SIG-M5 treated with dmso at 0.1 percent for 504 hours (cell line): ENCODE measurements at regions not wholly inside any gene's neighbourhood (a gene's known extent, or its start where the extent isn't known, plus 50 kb on each side); places are given as distances from the start of the nearest gene placed in this dataset.

ENCODE experiments used
- DNase-seq: peaks from one replicate; lab custom pipeline; 2025; ENCODE audit not compliant: unreplicated experiment; lab: John Stamatoyannopoulos, UW

GRCh38 chr10:120702032-120702431 is 149.1 kb upstream of the WDR11 start:
- no peak for DNase-seq

- no peak for DNase-seq
These were observed 145.9 kb upstream of the WDR11 start for GRCh38 chr10:120705309-120705708.

- DNase-seq = no peak
These were observed 141.1 kb upstream of the WDR11 start for GRCh38 chr10:120710076-120710475.

- no peak for DNase-seq
These were observed 139.3 kb upstream of the WDR11 start for GRCh38 chr10:120711860-120712259.

- no peak for DNase-seq
These were observed 137.5 kb upstream of the WDR11 start for GRCh38 chr10:120713573-120714205.

GRCh38 chr10:120715171-120715570 is 136.0 kb upstream of the WDR11 start:
- peak; percentile 73 for DNase-seq

- DNase-seq = no peak
These were observed 131.8 kb upstream of the WDR11 start for GRCh38 chr10:120719333-120719732.

GRCh38 chr10:120727001-120727400 is 124.2 kb upstream of the WDR11 start:
- DNase-seq = no peak

GRCh38 chr10:120729547-120729946 is 121.6 kb upstream of the WDR11 start:
- DNase-seq = no peak

- no peak for DNase-seq
These were observed 119.1 kb upstream of the WDR11 start for GRCh38 chr10:120732067-120732466.

GRCh38 chr10:120732643-120733313 is 118.4 kb upstream of the WDR11 start:
- DNase-seq = no peak

- no peak for DNase-seq
These were observed 116.6 kb upstream of the WDR11 start for GRCh38 chr10:120734483-120735078.

GRCh38 chr10:120735315-120735714 is 115.8 kb upstream of the WDR11 start:
- DNase-seq = no peak

GRCh38 chr10:120735773-120736371 is 115.3 kb upstream of the WDR11 start:
- DNase-seq = peak; percentile 33

GRCh38 chr10:120736377-120736776 is 114.8 kb upstream of the WDR11 start:
- DNase-seq = no peak

GRCh38 chr10:120738658-120739057 is 112.5 kb upstream of the WDR11 start:
- DNase-seq = no peak

- no peak for DNase-seq
These were observed 109.8 kb upstream of the WDR11 start for GRCh38 chr10:120741396-120741795.

GRCh38 chr10:120742373-120742772 is 108.8 kb upstream of the WDR11 start:
- DNase-seq = no peak

- no peak for DNase-seq
These were observed 107.1 kb upstream of the WDR11 start for GRCh38 chr10:120744040-120744439.

- DNase-seq = peak; percentile 17
These were observed 105.0 kb upstream of the WDR11 start for GRCh38 chr10:120746001-120746777.

- no peak for DNase-seq
These were observed 102.6 kb upstream of the WDR11 start for GRCh38 chr10:120748519-120748918.
